HCT116 (cell line): ENCODE measurements at regions not wholly inside any gene's neighbourhood (a gene's known extent, or its start where the extent isn't known, plus 50 kb on each side); places are given as distances from the start of the nearest gene placed in this dataset.
"Not testable (repeated sequence)": the region's sequence is repeated elsewhere in the genome, so short reads cannot be mapped to it uniquely, and the experiment has no call there.

Experiments used
- ATAC-seq: fragments of 200-7000 bp; cut with Tn5 transposase; 2 replicates; pipeline ENCODE4 v1.9.1; 2020; ENCODE audit warnings: mild to moderate bottlenecking, moderate library complexity
- BruUV-seq: library from RNA; stranded (reverse); fragments of 400-500 nt; replicated peaks from 2 replicates; lab custom pipeline; 2021; lab: Mats Ljungman, UMichigan
- CTCF ChIA-PET: fragments of 300-600 bp; sonication (Branson Sonifier 250); formaldehyde crosslinking; loops from one replicate; lab custom pipeline; 2021; ENCODE audit warnings: antibody characterized with exemption; lab: Charles Lee
- POLR2A ChIA-PET: fragments of 300-600, 350-600 bp; sonication (Branson Sonifier 250); formaldehyde crosslinking; loops from one replicate; lab custom pipeline; 2021; ENCODE audit warnings: antibody characterized with exemption; lab: Charles Lee
- RAD21 ChIA-PET, 2 experiments: fragments of 300-600 bp; sonication (Branson Sonifier 250); formaldehyde crosslinking; loops; one replicate each; lab custom pipeline; 2023; ENCODE audit warnings: low total read pairs in 2 of 2; ENCODE audit not compliant: uncharacterized antibody in 2 of 2, unreplicated experiment in 2 of 2, low non-redundant PET in 1 of 2; lab: Charles Lee
- DNase-seq: peaks from one replicate; pipeline ENCODE4 v3.0.0-alpha.2; 2010; ENCODE audit warnings: low read depth, low spot score
- H2AFZ ChIP-seq: fragments of 200-600 bp; shearing (Covaris generic), sonication (generic); 2 replicates; pipeline ENCODE4 v1.6.1; 2017; ENCODE audit warnings: low read depth, mixed run types, mixed read lengths, antibody characterized with exemption, low read length; ENCODE audit not compliant: poor library complexity, severe bottlenecking
- H3K27ac ChIP-seq: 2 replicates; pipeline ENCODE4 v1.5.1; 2012; ENCODE audit warnings: low read depth, low read length
- H3K27me3 ChIP-seq: fragments of 200-600 bp; sonication (generic); 2 replicates; pipeline ENCODE4 v1.6.1; 2016; ENCODE audit warnings: mixed run types, low read length, mixed read lengths; ENCODE audit not compliant: insufficient read depth
- H3K36me3 ChIP-seq, 2 experiments: fragments of 200-500 bp in 1 of 2; fragments of 200-600 bp in 1 of 2; sonication (Bioruptor generic) in 1 of 2; sonication (generic) in 1 of 2; 2 replicates each; pipeline versions ENCODE4 v1.5.1 to v1.6.1; 2014 to 2016; ENCODE audit warnings: low read length in 2 of 2, inconsistent platforms in 1 of 2, mixed read lengths in 1 of 2, mixed run types in 1 of 2; ENCODE audit not compliant: insufficient read depth in 2 of 2, control insufficient read depth in 1 of 2
- H3K4me1 ChIP-seq, 2 experiments: fragments of 200-600 bp in 1 of 2; sonication (generic) in 1 of 2; 2 replicates each; pipeline versions ENCODE4 v1.5.1 to v1.6.1; 2012 to 2017; ENCODE audit warnings: low read length in 2 of 2, inconsistent platforms in 1 of 2, mild to moderate bottlenecking in 1 of 2, mixed read lengths in 1 of 2, mixed run types in 1 of 2, moderate library complexity in 1 of 2; ENCODE audit not compliant: insufficient read depth in 2 of 2, control insufficient read depth in 1 of 2
- H3K4me2 ChIP-seq: fragments of 200-600 bp; sonication (generic); 2 replicates; pipeline ENCODE4 v1.6.1; 2017; ENCODE audit warnings: mixed run types, low read length, mixed read lengths
- H3K4me3 ChIP-seq, 2 experiments: fragments of 200-600 bp in 1 of 2; sonication (generic) in 1 of 2; replicated peaks in 1 of 2; 2 replicates each; pipeline ENCODE4 v1.5.1; 2011 to 2016; ENCODE audit warnings: low read length in 2 of 2, control low read depth in 1 of 2, low read depth in 1 of 2, mild to moderate bottlenecking in 1 of 2, mixed read lengths in 1 of 2, mixed run types in 1 of 2
- H3K79me2 ChIP-seq: fragments of 200-600 bp; sonication (generic); 2 replicates; pipeline ENCODE4 v1.6.1; 2017; ENCODE audit warnings: mild to moderate bottlenecking, mixed run types, low read length, moderate library complexity, mixed read lengths; ENCODE audit not compliant: insufficient read depth
- H3K9ac ChIP-seq: fragments of 200-600 bp; sonication (generic); 2 replicates; pipeline ENCODE4 v1.6.1; 2016; ENCODE audit warnings: low read length, mixed read lengths
- H3K9me2 ChIP-seq: fragments of 200-600 bp; sonication (generic), shearing (Covaris generic); 2 replicates; pipeline ENCODE4 v1.6.1; 2017; ENCODE audit warnings: mixed run types, mild to moderate bottlenecking, moderate library complexity; ENCODE audit not compliant: insufficient read depth
- H3K9me3 ChIP-seq, 2 experiments: fragments of 200-500 bp in 1 of 2; fragments of 200-600 bp in 1 of 2; sonication (Bioruptor generic) in 1 of 2; sonication (generic) in 1 of 2; 2 replicates each; pipeline ENCODE4 v1.6.1; 2014 to 2017; ENCODE audit warnings: low read length in 2 of 2, mixed read lengths in 2 of 2, inconsistent platforms in 1 of 2, low read depth in 1 of 2, mild to moderate bottlenecking in 1 of 2, mixed run types in 1 of 2, moderate library complexity in 1 of 2; ENCODE audit not compliant: control insufficient read depth in 1 of 2, insufficient read depth in 1 of 2
- H4K20me1 ChIP-seq: fragments of 200-600 bp; sonication (generic), shearing (Covaris generic); 2 replicates; pipeline ENCODE4 v1.6.1; 2017; ENCODE audit warnings: mixed run types, mild to moderate bottlenecking, moderate library complexity; ENCODE audit not compliant: insufficient read depth
- intact Hi-C: fragments of 100-400 bp; cut with micrococcal nuclease; formaldehyde crosslinking; loops from 2 replicates; pipeline ENCODE4 v1.10.0; 2022

GRCh38 chr21:9246010-9246409 lies 1275.4 kb upstream of the TPTE start:
- BruUV-seq, H3K4me2 ChIP-seq, H3K9ac ChIP-seq, ATAC-seq, H4K20me1 ChIP-seq, H2AFZ ChIP-seq, intact Hi-C loops, H3K27me3 ChIP-seq, H3K9me2 ChIP-seq, H3K27ac ChIP-seq, CTCF ChIA-PET, RAD21 ChIA-PET, POLR2A ChIA-PET, H3K4me1 ChIP-seq, DNase-seq, H3K79me2 ChIP-seq, H3K4me3 ChIP-seq, H3K36me3 ChIP-seq: not testable (repeated sequence)
- peaks cover 18 to 20% of the 10 kb centered on the region in 2 experiments; a peak in 3 of 4 replicates for H3K9me3 ChIP-seq

- peaks cover 18 to 20% of the 10 kb centered on the region in 2 experiments; a peak in 3 of 4 replicates for H3K9me3 ChIP-seq
- H3K79me2 ChIP-seq, H3K4me2 ChIP-seq, H4K20me1 ChIP-seq, H3K9ac ChIP-seq, H3K27ac ChIP-seq, H3K4me3 ChIP-seq, DNase-seq, H3K27me3 ChIP-seq, RAD21 ChIA-PET, POLR2A ChIA-PET, H3K9me2 ChIP-seq, H3K4me1 ChIP-seq, H2AFZ ChIP-seq, intact Hi-C loops, BruUV-seq, H3K36me3 ChIP-seq, CTCF ChIA-PET: not testable (repeated sequence)
- ATAC-seq = peak; percentile 30
These were observed 1274.7 kb upstream of the TPTE start for GRCh38 chr21:9246481-9247289.

- ATAC-seq, H2AFZ ChIP-seq, H3K9me2 ChIP-seq, H4K20me1 ChIP-seq, H3K9ac ChIP-seq, H3K79me2 ChIP-seq, POLR2A ChIA-PET, CTCF ChIA-PET, H3K36me3 ChIP-seq, RAD21 ChIA-PET, DNase-seq, BruUV-seq, H3K4me3 ChIP-seq, H3K4me1 ChIP-seq, H3K27me3 ChIP-seq, intact Hi-C loops, H3K27ac ChIP-seq, H3K4me2 ChIP-seq: not testable (repeated sequence)
- peaks cover 18 to 20% of the 10 kb centered on the region in 2 experiments; a peak in 3 of 4 replicates for H3K9me3 ChIP-seq
These were observed 1274.1 kb upstream of the TPTE start for GRCh38 chr21:9247290-9247613.

- H3K36me3 ChIP-seq, H3K27ac ChIP-seq, DNase-seq, H3K4me1 ChIP-seq, H3K79me2 ChIP-seq, ATAC-seq, POLR2A ChIA-PET, H3K4me3 ChIP-seq, CTCF ChIA-PET, H3K9me2 ChIP-seq, intact Hi-C loops, RAD21 ChIA-PET, H4K20me1 ChIP-seq, H3K27me3 ChIP-seq, H3K4me2 ChIP-seq, H3K9ac ChIP-seq, H2AFZ ChIP-seq, BruUV-seq: not testable (repeated sequence)
- H3K9me3 ChIP-seq = peaks cover 18 to 20% of the 10 kb centered on the region in 2 experiments; a peak in 3 of 4 replicates
These were observed 1273.6 kb upstream of the TPTE start for GRCh38 chr21:9247616-9248317.
